ENCODE measurements at regions not wholly inside any gene's neighbourhood (a gene's known extent, or its start where the extent isn't known, plus 50 kb on each side); places are given as distances from the start of the nearest gene placed in this dataset.

- Histone ChIP-seq H3K4me3 (replicated peaks in 1 of 4; ENCODE audit: control extremely low read depth in 1 of 4, insufficient read depth in 1 of 4, low read depth in 3 of 4, low read length in 4 of 4) (no peak overlapping the region), H3K4me1 (ENCODE audit: control insufficient read depth, extremely low read depth, insufficient read depth, low read length) (no peaks in the 10 kb centered on the region), H3K36me3 (ENCODE audit: control insufficient read depth, insufficient read depth, low read length) (no peaks in the 10 kb centered on the region), H2AFZ (ENCODE audit: low read length) (no peak overlapping the region), H3K79me2 (ENCODE audit: control insufficient read depth, insufficient read depth, low read length) (no peaks in the 10 kb centered on the region), H3K9me3 (ENCODE audit: control insufficient read depth, insufficient read depth, low read depth, low read length) (no peaks in the 10 kb centered on the region), H3K4me2 (ENCODE audit: extremely low read depth, insufficient read depth, low read length) (no peak overlapping the region), H3K9ac (ENCODE audit: insufficient read depth, low read length) (no peak overlapping the region), H3K27me3 (ENCODE audit: control insufficient read depth, insufficient read depth, low read length) (no peaks in the 10 kb centered on the region), H3K27ac (ENCODE audit: insufficient read depth, low read length) (no peak overlapping the region), H4K20me1 (ENCODE audit: control insufficient read depth, extremely low read depth, insufficient read depth, low read length) (no peaks in the 10 kb centered on the region)
- TF ChIP-seq EZH2 (IDR thresholded peaks at IDR 0.05; ENCODE audit: low read length, missing control alignments): no peak
- TF ChIP-seq, protein P1, sequence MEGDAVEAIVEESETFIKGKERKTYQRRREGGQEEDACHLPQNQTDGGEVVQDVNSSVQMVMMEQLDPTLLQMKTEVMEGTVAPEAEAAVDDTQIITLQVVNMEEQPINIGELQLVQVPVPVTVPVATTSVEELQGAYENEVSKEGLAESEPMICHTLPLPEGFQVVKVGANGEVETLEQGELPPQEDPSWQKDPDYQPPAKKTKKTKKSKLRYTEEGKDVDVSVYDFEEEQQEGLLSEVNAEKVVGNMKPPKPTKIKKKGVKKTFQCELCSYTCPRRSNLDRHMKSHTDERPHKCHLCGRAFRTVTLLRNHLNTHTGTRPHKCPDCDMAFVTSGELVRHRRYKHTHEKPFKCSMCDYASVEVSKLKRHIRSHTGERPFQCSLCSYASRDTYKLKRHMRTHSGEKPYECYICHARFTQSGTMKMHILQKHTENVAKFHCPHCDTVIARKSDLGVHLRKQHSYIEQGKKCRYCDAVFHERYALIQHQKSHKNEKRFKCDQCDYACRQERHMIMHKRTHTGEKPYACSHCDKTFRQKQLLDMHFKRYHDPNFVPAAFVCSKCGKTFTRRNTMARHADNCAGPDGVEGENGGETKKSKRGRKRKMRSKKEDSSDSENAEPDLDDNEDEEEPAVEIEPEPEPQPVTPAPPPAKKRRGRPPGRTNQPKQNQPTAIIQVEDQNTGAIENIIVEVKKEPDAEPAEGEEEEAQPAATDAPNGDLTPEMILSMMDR (conservative IDR thresholded peaks at IDR 0.05 in 1 of 2, IDR thresholded peaks at IDR 0.05 in 1 of 2; ENCODE audit: low read depth in 1 of 2, low read length in 2 of 2): no peak
- no peak for DNase-seq (ENCODE audit: low read depth in 2 of 2)
Observed at GRCh38 chr18:55818284-55818683, 230.3 kb upstream of the TCF4 start.

GRCh38 chr18:55811925-55812324 lies 223.9 kb upstream of the TCF4 start:
- TF ChIP-seq EZH2 (IDR thresholded peaks at IDR 0.05; ENCODE audit: low read length, missing control alignments): no peak
- TF ChIP-seq, protein P1 (conservative IDR thresholded peaks at IDR 0.05 in 1 of 2, IDR thresholded peaks at IDR 0.05 in 1 of 2; ENCODE audit: low read depth in 1 of 2, low read length in 2 of 2): no peak
- Histone ChIP-seq H3K9ac (ENCODE audit: insufficient read depth, low read length) (no peak overlapping the region), H3K4me2 (ENCODE audit: extremely low read depth, insufficient read depth, low read length) (no peak overlapping the region), H2AFZ (ENCODE audit: low read length) (no peak overlapping the region), H3K4me3 (replicated peaks in 1 of 4; ENCODE audit: control extremely low read depth in 1 of 4, insufficient read depth in 1 of 4, low read depth in 3 of 4, low read length in 4 of 4) (no peak overlapping the region), H3K9me3 (ENCODE audit: control insufficient read depth, insufficient read depth, low read depth, low read length) (no peaks in the 10 kb centered on the region), H3K36me3 (ENCODE audit: control insufficient read depth, insufficient read depth, low read length) (no peaks in the 10 kb centered on the region), H3K79me2 (ENCODE audit: control insufficient read depth, insufficient read depth, low read length) (no peaks in the 10 kb centered on the region), H3K27me3 (ENCODE audit: control insufficient read depth, insufficient read depth, low read length) (no peaks in the 10 kb centered on the region), H4K20me1 (ENCODE audit: control insufficient read depth, extremely low read depth, insufficient read depth, low read length) (no peaks in the 10 kb centered on the region), H3K4me1 (ENCODE audit: control insufficient read depth, extremely low read depth, insufficient read depth, low read length) (no peaks in the 10 kb centered on the region), H3K27ac (ENCODE audit: insufficient read depth, low read length) (no peak overlapping the region)
- DNase-seq (ENCODE audit: low read depth in 2 of 2): no peak

GRCh38 chr18:55805666-55806065 lies 217.7 kb upstream of the TCF4 start:
- H3K4me3 ChIP-seq (replicated peaks in 1 of 4; ENCODE audit: control extremely low read depth in 1 of 4, insufficient read depth in 1 of 4, low read depth in 3 of 4, low read length in 4 of 4): no peak overlapping the region
- H3K27ac ChIP-seq (ENCODE audit: insufficient read depth, low read length): no peak overlapping the region
- H3K36me3 ChIP-seq (ENCODE audit: control insufficient read depth, insufficient read depth, low read length): no peaks in the 10 kb centered on the region
- no peak overlapping the region for H2AFZ ChIP-seq (ENCODE audit: low read length)
- no peak overlapping the region for H3K4me2 ChIP-seq (ENCODE audit: extremely low read depth, insufficient read depth, low read length)
- TF ChIP-seq, protein P1 (conservative IDR thresholded peaks at IDR 0.05 in 1 of 2, IDR thresholded peaks at IDR 0.05 in 1 of 2; ENCODE audit: low read depth in 1 of 2, low read length in 2 of 2): no peak
- TF ChIP-seq EZH2 (IDR thresholded peaks at IDR 0.05; ENCODE audit: low read length, missing control alignments): no peak
- H3K79me2 ChIP-seq (ENCODE audit: control insufficient read depth, insufficient read depth, low read length): no peaks in the 10 kb centered on the region
- no peak for DNase-seq (ENCODE audit: low read depth in 2 of 2)
- no peaks in the 10 kb centered on the region for H4K20me1 ChIP-seq (ENCODE audit: control insufficient read depth, extremely low read depth, insufficient read depth, low read length)
- no peaks in the 10 kb centered on the region for H3K9me3 ChIP-seq (ENCODE audit: control insufficient read depth, insufficient read depth, low read depth, low read length)
- H3K4me1 ChIP-seq (ENCODE audit: control insufficient read depth, extremely low read depth, insufficient read depth, low read length): no peaks in the 10 kb centered on the region
- H3K9ac ChIP-seq (ENCODE audit: insufficient read depth, low read length): no peak overlapping the region
- no peaks in the 10 kb centered on the region for H3K27me3 ChIP-seq (ENCODE audit: control insufficient read depth, insufficient read depth, low read length)

Data from fibroblast of lung (primary cell).